ENCODE measurements at regions not wholly inside any gene's neighbourhood (a gene's known extent, or its start where the extent isn't known, plus 50 kb on each side); places are given as distances from the start of the nearest gene placed in this dataset.

DNA sequence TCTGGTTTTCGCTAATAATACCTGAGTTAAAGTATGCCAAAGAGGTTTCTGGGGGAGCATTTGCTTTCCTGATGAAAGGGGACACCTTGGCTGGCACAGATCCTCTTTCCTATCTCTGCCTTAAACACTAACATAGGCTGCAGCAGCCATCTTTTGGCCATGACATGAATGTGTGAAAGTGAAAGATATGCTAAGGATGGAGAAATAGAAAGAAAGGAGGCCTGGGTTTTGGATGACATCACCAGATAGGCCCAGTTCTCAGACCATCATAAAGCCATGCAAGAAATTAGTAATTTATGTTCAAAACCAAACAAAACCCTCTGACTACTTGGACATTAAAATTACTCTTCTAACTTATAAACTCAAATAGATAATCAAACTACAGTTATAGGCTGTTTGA, 279.7 kb downstream of the COG6 start:
- TF ChIP-seq CTCF (IDR thresholded peaks at IDR 0.05) (no peak), EZH2phosphoT487 (IDR thresholded peaks at IDR 0.05) (no peak), EZH2 (IDR thresholded peaks at IDR 0.05) (no peak)
- no peak overlapping the region for H3K27ac Mint-ChIP-seq

DNA sequence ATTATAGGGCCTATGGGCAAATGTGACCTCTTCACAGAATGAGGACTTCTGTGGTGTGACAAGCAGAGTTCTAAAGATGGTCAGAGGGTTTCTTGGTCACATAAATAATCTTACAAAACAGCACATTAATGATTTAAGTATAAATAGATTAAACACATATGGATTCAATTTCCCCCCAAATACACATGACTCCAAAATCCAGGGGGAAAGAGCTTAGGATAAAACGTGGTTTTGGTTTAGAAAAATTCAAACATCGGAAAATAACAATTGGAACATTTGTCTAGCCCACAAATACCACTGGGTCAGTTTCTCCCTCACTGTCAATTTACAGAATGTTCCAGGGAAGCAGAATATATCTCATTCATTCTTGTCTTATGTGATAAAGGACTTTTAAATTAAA, 283.1 kb downstream of the COG6 start:
- Histone ChIP-seq H3K4me1 (no peaks in the 10 kb centered on the region), H3K27ac (no peak overlapping the region), H3K79me2 (ENCODE audit: low read depth) (no peaks in the 10 kb centered on the region), H3K9ac (no peak overlapping the region), H3K27me3 (no peaks in the 10 kb centered on the region), H2AFZ (replicated peaks) (no peak overlapping the region), H3K36me3 (no peaks in the 10 kb centered on the region), H3K4me3 (no peak overlapping the region), H4K20me1 (ENCODE audit: low read depth) (no peaks in the 10 kb centered on the region), H3F3A (ENCODE audit: low read depth) (no peaks in the 10 kb centered on the region), H3K9me3 (ENCODE audit: low read depth) (no peaks in the 10 kb centered on the region), H3K4me2 (no peak overlapping the region)
- H3K36me3 Mint-ChIP-seq: no peaks in the 10 kb centered on the region
- H3K9me3 Mint-ChIP-seq: no peaks in the 10 kb centered on the region
- no peak overlapping the region for H3K4me3 Mint-ChIP-seq
- H3K27me3 Mint-ChIP-seq (ENCODE audit: insufficient read depth, low read depth): peaks cover 4% of the 10 kb centered on the region
- no peak for DNase-seq (ENCODE audit: low spot score)
- no peak for TF ChIP-seq EZH2 (IDR thresholded peaks at IDR 0.05)
- no peak for TF ChIP-seq EZH2phosphoT487 (IDR thresholded peaks at IDR 0.05)
- TF ChIP-seq CTCF (IDR thresholded peaks at IDR 0.05): no peak
- H3K4me1 Mint-ChIP-seq: peaks cover 14% of the 10 kb centered on the region
- no peak overlapping the region for H3K27ac Mint-ChIP-seq

More for the DNA sequence above, 279.7 kb downstream of the COG6 start:
- no peak overlapping the region for H2AFZ ChIP-seq (replicated peaks)
- Mint-ChIP-seq H3K36me3 (no peaks in the 10 kb centered on the region), H3K9me3 (peaks cover 5% of the 10 kb centered on the region), H3K4me3 (no peak overlapping the region), H3K27me3 (ENCODE audit: insufficient read depth, low read depth) (peaks cover 7% of the 10 kb centered on the region), H3K4me1 (peaks cover 12% of the 10 kb centered on the region)
- H3K4me3 ChIP-seq: no peak overlapping the region
- no peaks in the 10 kb centered on the region for H4K20me1 ChIP-seq (ENCODE audit: low read depth)
- no peaks in the 10 kb centered on the region for H3F3A ChIP-seq (ENCODE audit: low read depth)
- no peaks in the 10 kb centered on the region for H3K9me3 ChIP-seq (ENCODE audit: low read depth)
- H3K4me1 ChIP-seq: no peaks in the 10 kb centered on the region
- H3K4me2 ChIP-seq: no peak overlapping the region
- no peak overlapping the region for H3K9ac ChIP-seq
- no peaks in the 10 kb centered on the region for H3K36me3 ChIP-seq
- DNase-seq (ENCODE audit: low spot score): no peak
- no peaks in the 10 kb centered on the region for H3K79me2 ChIP-seq (ENCODE audit: low read depth)
- H3K27me3 ChIP-seq: no peaks in the 10 kb centered on the region
- H3K27ac ChIP-seq: no peak overlapping the region

- peaks cover 14% of the 10 kb centered on the region for H3K4me1 Mint-ChIP-seq
- peaks cover 2% of the 10 kb centered on the region for H3K9me3 Mint-ChIP-seq
- H3K27ac Mint-ChIP-seq: peak overlapping the region; percentile 6
- no peak for DNase-seq (ENCODE audit: low spot score)
- Histone ChIP-seq H3F3A (ENCODE audit: low read depth) (no peaks in the 10 kb centered on the region), H3K27me3 (no peaks in the 10 kb centered on the region), H3K4me3 (no peak overlapping the region), H3K79me2 (ENCODE audit: low read depth) (no peaks in the 10 kb centered on the region), H3K36me3 (no peaks in the 10 kb centered on the region), H2AFZ (replicated peaks) (no peak overlapping the region), H3K9me3 (ENCODE audit: low read depth) (no peaks in the 10 kb centered on the region), H3K4me2 (no peak overlapping the region), H4K20me1 (ENCODE audit: low read depth) (no peaks in the 10 kb centered on the region), H3K9ac (no peak overlapping the region), H3K27ac (no peak overlapping the region), H3K4me1 (no peaks in the 10 kb centered on the region)
- TF ChIP-seq CTCF (IDR thresholded peaks at IDR 0.05): no peak
- TF ChIP-seq EZH2phosphoT487 (IDR thresholded peaks at IDR 0.05): no peak
- no peak for TF ChIP-seq EZH2 (IDR thresholded peaks at IDR 0.05)
- no peaks in the 10 kb centered on the region for H3K36me3 Mint-ChIP-seq
- H3K4me3 Mint-ChIP-seq: no peak overlapping the region
- H3K27me3 Mint-ChIP-seq (ENCODE audit: insufficient read depth, low read depth): peaks cover 2% of the 10 kb centered on the region
Observed at GRCh38 chr13:39941236-39941635, 285.8 kb downstream of the COG6 start.
